GM18520 (cell line): ENCODE measurements at regions not wholly inside any gene's neighbourhood (a gene's known extent, or its start where the extent isn't known, plus 50 kb on each side); places are given as distances from the start of the nearest gene placed in this dataset.
"Not testable (repeated sequence)": the region's sequence is repeated elsewhere in the genome, so short reads cannot be mapped to it uniquely, and the experiment has no call there.

ENCODE experiments used
- ATAC-seq: cut with Tn5 transposase; IDR thresholded peaks from one replicate; pipeline ENCODE4 v1.9.1; 2021; ENCODE audit not compliant: unreplicated experiment

DNA sequence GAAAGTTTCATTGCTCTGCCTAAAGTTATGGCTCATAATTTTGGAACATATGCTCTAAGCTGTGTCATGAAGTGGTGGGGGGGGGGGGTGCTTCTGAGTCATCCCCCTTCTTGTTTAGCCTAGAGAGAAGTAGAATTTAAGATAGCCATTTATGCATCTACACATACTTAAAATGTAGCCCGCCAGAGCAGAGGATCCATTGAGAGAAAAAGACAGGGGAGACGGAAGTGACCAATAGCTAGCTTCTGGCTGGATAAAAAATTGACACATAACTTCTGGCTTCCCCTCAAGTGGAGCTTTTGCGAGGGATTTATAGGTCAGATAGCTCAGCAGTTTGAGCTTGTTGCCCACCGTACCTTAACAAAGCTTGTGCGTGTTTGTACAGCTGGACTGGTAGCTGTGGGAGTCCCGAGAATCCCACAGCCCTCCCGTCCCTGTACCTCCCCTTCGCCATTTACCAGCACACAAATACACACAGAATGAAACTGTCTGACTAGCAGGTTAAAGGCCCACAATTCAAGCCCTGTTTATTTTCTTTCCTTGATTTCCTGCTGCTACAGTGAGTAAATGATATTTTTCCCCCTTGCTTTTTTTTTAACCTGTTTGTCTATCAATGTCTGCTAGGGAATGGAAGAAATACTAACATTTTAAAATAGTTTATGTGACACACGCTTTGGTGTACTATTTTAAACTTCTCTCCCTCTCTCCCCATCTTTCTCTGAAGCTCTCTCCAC, 232.6 kb upstream of the FERD3L start:
- ATAC-seq, result no peak

DNA sequence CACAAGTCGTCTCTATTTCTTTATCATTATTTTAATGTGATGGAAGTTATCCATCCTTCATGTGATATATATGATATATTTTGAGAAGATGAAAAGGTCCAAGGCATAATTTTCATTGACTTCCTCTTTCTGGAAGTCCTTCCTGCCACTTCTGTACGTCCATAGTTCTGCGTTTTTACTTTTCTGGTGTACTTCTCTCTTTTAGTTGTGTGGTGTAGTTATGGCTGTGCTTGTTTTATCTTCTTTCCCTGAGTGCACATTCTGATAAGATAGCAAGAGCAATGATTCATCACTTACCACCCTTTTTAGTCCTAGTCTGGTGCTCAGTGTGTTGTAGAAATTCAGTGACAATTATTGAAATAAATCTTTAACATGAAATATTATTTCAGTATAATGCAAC, 231.3 kb upstream of the FERD3L start:
- no peak for ATAC-seq

DNA sequence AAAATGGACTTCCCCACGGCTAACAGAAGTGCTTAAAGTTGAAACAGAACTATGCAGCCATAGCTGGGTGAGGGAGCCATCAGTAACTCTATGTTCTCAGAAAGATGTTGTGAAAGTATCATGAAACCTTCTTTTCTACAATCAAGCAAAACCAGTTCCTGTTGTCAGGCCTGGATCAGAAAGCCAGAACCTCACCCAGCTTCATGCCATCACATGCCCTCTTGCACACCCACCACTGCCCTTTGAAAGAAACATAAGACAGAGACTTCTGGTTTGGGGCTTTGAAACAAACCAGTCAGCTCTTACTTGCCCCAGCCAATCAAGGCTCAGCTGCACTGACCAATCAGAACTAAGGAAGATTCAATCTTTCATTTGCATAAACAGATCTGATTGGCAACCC, 230.8 kb upstream of the FERD3L start:
- ATAC-seq, result no peak

DNA sequence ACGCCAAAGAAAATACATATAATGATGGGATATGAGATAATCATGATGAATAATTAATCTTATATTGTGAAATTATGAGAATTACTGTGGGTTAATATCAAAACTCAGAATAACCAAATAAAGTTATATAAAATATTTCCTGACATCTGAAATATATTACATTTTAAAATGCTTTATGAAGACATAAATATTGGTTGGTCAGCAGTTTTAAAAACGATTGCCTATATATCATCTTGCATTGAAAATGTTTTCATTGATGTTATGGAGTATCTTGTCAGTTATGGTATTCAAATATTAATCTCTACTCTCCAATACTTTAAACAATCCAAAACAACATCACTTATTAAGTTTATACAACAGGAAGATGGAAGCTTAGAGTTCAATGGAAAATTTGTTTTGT, 228.1 kb upstream of the FERD3L start:
- ATAC-seq, result no peak

DNA sequence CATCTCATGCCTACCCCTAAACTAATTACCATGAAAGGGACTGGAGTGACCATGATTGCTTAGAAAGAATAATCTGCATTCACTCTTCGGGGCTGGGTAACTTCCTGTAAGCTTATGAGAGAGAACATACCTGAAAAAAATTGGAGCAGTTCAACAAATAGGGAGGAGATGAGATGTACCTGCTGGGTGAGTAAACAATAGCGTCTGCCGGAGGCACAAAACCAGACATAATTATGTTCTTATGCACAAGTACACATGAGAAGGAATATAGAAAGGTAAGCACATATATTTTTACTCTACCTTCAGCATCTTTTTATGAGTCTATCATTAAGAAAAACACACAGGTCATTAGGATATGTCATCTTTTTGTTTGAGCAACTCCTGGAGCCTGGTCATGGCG, 224.6 kb upstream of the FERD3L start:
- no peak for ATAC-seq

DNA sequence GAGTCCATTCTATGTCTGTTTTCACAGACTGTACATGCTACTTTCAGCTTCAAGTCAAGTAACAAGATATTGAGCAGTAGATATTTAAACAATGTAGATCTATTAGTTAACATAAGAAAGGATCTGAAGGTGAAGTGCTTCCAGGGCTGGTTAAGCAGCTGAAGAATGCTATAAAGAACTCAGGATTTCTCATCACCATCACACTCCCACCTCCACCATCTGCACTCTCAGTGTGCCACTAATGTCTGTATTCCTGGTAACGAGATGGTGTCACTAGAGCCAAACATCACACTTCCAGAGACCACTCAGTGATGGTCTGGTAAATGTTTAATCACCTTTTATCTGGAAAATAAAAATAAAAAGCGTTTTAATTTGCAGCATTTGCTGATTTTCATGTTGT, 224.0 kb upstream of the FERD3L start:
- no peak for ATAC-seq

DNA sequence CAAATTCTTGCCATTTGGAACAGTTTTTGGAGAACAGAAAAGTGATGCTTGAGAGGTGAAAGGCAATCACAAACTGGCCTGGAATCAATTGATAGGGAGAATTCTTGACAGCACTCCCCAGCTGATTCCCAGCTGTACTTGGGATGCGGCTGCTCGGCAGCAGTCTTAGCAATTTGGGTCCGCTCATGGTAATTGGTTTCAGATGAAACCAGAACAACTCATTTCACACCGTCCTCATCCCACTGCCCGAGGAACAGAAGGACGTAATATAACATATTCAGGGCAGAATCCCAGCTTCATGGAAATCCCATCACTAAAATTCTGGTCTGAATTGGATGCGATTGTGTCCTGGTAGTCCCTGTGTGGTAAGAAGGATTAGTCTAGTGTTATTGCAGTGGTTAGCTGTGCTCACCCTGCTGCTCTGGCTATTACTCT, 223.3 kb upstream of the FERD3L start:
- ATAC-seq, result no peak

DNA sequence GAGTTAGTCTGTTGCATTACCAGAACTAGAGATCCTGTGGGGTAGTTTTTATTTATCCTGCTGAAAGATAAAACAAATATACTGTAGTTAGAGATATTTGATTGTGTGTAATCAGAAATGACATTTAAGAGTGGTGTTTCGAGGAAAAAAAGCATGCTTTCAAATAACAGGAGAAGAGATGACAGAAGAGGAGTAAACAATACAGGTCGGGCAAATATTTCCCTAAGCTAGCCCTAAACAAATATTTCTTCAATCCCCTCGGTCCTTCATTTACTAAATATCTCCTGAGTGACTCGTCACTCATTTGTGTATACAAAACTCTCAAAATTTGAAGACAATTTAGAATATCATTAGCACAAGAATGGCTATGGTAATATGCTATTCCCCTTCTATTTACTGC, 219.7 kb upstream of the FERD3L start:
- ATAC-seq, result no peak

DNA sequence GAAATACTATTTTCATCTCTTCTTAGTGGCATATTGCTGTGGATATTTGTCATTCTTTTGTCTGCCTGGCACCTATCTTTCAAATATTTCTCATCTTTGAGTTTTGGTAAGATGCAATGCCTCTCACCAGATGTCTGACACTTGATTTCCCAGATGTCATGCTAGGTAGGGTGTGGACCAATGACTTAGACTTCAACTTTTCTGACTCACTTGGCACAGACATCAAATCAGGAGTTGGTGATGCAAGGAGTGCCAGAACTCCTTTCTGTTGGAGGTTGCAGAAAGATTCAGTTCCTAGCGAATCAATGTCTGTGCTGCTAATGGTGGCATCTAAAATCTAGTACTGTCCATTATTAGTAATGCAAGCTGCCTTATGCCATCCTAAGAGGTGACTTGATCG, 216.9 kb upstream of the FERD3L start:
- ATAC-seq, result no peak

DNA sequence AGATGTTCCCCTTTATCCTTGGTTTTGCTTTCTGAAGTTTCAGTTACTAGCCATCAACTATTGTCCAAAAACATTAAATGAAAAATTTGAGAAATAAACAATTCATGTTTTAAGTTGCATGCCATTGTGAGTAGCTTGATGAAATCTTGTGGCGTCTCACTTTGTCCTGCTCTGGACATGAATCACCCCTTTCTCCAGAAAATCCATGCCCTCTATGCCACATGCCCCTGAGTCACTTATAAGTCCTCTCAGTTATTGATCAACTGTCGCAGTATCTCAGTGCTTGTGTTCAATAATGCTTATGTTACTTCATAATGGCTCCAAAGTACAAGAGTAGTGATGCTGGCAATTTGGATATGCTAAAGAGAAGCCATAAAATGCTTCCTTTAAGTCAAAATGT, 208.0 kb upstream of the FERD3L start:
- no peak for ATAC-seq

DNA sequence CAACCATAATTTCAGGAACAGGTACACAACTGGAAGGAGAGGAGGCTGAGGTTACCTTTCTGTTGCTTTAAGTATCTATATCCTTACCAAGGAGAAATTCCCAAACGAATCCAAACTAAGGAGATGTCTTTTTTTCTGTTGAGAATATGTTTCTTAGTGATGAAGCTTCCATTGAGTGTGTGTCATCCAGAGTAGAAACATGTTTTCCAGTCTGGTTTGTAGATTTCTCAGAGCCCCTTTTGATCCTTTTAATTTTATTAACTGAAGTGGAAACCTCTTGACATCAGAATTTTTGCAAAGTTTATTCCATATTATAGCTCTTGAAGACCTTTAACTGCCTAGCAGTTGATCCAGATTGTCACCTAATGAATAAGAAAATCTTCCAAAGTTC, 207.1 kb upstream of the FERD3L start:
- ATAC-seq, result no peak

DNA sequence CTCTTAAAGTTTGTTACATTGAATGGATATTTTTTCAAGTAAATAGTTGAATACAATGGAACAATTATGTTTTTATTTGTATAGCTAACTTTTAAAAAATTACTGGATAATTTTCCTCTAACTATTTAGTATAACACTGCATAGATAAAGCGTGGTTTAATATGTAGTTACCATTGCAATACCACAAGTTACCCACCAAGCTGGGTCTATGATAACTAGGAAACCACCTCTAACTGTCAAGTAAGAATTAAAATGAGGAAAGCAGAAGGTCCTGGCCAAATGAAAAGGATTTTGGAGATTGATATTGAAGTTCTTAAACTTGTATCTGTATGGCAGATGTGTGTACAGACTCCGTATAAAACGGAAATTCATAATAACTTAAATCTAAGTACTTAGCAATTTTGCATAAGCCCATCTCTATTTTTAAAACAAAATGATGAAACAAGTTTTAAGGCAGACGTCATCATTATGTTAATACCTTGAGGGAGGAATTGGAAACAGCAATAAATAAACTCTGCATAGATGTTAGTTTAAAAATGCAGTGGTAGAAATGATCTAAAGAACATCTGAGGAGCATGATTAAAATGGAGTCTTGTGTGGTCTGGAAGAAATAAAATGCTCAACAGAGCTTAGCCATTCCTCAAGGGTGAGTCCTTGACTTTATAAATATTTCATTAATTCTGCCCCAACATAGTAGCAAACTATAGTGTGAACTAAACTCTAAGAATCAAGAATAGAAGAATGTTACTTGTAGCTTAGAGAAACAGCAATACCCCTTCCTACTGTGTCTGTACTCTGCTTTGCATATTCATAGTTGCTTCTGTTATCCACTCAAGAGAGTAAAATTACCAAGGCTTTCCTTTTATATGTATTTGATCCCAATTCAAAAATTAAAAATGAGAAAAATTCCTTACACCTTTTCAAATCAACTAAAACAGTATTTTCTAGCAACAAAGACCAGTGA, 206.4 kb upstream of the FERD3L start:
- ATAC-seq, result no peak

DNA sequence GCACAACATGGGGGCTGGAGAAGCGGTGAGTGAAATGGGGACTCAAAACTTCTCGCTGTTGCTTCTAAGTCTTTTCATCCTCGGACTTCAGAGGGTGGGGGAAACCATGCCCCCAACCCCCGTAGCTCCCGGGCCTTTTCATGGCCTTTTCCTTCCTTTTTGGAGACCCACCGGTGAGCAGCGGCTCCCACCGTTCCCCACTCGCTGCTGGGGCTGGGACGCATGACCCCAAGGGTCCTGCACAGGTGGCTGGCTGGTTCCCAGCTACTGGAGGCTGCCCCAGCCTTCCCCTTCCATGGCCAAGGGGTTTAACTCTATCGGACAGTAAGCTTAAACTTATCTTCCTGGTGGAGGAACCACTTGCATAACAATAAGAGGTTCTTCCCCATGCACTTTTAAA, 194.3 kb upstream of the FERD3L start:
- ATAC-seq, result no peak

DNA sequence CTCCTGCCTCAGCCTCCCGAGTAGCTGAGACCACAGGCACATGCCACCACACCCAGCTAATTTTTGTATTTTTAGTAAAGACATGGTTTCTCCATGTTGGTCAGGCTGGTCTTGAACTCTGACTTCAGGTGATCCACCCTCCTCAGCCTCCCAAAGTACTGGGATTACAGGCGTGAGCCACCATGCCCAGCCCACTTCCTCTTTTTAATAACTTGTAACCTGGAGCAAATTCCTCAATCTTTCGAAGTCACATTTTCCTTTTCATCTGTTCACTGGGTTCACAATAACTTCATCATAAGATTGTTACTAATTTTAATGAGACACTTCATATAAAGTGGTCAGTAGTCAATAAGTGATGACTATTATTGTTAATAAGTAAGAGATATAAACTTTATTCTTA, 193.3 kb upstream of the FERD3L start:
- not testable (repeated sequence) for ATAC-seq

DNA sequence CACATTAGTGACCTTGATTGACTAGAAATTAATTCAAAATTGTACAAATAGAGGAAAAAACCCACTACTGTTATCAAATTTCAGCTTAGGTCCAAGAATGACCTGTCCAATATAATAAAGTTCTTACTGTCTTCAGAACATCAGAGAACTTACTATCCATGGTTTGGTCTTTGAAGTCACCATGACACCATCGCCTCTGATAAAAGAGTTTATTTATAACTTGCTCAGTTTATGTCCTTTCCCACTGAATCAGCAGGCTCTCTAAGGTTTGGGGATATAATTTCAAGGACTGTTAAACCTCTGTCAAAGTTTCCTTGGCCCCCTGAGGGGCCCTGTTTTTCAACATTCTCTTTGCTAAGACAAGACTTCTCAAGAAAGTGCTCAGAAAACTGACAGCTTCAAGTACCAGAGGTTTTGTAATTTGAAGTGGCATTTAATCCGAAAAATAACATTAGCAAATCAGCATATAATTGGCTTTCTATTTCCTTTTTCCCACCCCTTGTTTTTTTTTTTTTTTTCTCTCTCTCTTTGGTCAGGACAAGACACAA, 191.7 kb upstream of the FERD3L start:
- no peak for ATAC-seq

DNA sequence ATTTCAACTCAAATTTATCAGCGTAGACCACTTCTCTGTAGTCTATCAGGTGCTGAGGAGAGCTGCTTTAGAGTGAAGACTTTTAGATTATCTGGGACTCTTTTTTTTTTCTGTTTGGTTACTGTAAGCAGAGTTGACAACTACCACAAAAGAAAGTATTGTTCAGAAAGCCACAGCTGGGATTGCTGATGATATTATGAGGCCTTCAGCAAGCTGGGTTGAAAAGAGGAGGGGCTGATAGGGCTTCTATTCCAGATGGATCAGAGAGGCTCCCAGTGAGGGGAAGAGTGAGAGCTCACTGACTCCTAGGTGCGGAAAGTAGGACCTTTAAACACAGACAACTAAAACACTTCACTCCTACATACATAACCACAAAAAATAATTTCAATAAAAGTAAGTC, 188.5 kb upstream of the FERD3L start:
- no peak for ATAC-seq

DNA sequence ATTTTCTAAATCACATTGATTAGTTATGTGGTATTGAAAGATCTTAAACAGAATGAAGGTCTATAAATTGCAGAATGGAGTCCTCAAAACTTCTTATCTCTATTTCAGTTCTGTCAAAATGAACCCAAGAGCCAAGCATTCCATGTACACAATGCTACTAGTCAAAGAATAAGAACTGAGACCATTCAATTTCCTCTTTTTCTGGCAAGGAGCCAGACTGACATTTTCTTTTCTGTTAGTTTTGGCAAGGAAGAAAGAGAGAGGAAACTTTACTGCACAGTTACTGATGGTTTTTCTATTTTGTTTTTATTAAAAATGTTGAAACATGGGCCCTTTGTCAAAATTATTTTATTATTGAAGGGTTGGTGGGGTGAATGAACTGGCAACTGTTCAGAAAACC, 181.8 kb upstream of the FERD3L start:
- no peak for ATAC-seq

DNA sequence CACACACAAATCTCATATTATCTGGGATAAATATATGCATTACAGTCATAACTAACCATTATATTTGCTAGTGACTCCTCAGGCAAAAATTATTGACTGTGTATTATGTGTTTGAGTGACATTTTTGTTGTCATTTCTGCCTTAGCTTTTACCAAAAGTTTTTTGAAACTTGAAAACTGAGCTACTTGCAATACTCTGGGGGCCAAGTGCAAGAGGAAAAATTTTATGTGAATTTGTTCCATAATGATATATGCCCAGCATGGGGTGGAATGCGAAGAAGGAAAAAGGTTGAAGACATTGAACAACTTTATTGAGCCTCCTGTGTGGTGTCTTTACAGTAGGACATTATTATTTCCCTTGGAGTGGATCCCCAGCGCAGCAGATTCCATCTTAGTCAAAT, 176.8 kb upstream of the FERD3L start:
- ATAC-seq, result no peak

DNA sequence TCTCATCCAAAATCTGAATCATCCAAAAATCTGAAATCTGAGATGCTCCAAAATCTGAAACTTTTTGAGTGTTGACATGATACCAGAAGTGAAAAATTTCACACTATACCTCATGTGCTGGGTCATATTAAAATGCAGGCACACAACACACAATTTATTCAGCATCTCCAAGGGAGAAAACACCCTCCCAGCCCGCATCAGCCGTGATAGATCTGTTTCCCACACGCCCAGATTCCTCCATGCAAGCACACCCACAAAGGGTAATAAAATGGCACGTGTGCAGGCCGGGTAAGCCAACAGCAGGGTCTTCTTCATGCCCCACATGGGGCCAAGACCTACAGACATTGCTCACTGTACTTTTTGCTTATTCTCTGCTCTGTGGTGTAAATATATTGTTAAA, 173.1 kb upstream of the FERD3L start:
- ATAC-seq, result no peak

DNA sequence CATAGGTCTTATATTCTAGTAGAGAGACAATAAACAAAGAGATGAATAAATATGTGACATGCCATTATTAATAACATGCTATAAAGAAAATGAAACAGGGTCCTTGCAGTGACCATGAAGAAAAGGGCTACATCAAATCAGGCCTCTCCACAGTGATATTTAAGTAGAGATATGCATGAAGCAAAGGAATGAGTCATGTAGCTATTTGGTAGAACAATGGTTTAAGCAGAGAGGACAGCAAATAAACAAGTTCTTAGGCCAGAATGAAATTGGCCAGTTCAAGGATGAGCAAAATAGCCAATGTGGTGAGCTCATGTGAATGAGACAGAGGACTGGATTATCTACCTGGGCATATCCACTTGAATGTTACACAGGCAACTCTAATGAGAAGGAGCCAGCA, 172.2 kb upstream of the FERD3L start:
- ATAC-seq, result no peak

DNA sequence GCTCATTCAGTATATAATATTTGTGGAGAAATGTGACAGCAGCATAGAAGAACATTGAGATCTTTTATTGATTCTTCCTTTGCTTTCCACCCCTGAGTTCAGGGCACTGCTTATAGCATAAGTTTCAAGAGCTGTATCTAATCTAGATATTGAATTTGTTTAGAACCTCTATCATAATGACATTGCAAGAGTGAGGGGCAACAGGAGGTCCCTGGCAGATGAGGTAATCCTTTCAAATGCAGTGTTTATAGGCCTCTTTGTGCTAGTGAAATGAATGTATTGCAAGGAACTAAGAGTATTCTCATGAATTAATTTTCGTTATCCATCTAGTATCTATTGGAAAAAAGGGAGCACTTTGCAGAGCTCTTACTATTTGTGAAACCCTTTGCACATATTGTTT, 167.2 kb upstream of the FERD3L start:
- ATAC-seq, result no peak

DNA sequence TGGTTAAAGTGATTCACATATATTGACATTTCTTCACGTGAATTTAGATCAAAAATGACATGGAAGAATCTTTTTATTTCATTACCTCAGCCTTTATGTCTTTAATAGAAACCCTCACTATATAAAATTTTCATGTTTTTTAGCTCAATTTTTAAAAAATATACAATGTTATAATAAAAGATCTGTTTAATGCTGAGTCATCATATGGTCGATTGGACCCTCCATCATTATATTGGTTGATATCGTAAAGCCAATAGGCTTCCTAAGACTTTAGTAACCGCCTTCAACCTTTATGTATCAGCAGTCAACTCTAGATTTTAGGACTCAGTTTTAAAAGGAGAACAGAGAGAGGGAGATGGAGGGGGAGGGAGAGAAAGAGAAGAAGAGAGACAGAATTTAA, 162.3 kb upstream of the FERD3L start:
- ATAC-seq, result no peak
